Lung (tissue), 11 donors: ENCODE measurements at regions not wholly inside any gene's neighbourhood (a gene's known extent, or its start where the extent isn't known, plus 50 kb on each side); places are given as distances from the start of the nearest gene placed in this dataset.

Experiments used
- ATAC-seq: fragments of 200-7000 bp; cut with Tn5 transposase; one replicate; pipeline ENCODE4 v1.9.1; 2020; ENCODE audit warnings: moderate number of reproducible peaks; ENCODE audit not compliant: insufficient read depth, low FRiP score
- DNase-seq, 3 donors: peaks; one replicate each; pipeline ENCODE4 v3.0.0-alpha.2; 2013 to 2017
- H3K27ac ChIP-seq, 2 donors: one replicate each; pipeline ENCODE4 v1.5.1; 2013; ENCODE audit warnings: mild to moderate bottlenecking in 2 of 2, moderate library complexity in 2 of 2, control low read depth in 1 of 2, inconsistent platforms in 1 of 2, low read depth in 1 of 2, low read length in 1 of 2
- H3K27me3 ChIP-seq, 3 donors: one replicate each; pipeline ENCODE4 v1.5.1; 2013; ENCODE audit warnings: low read length in 2 of 3; ENCODE audit not compliant: control insufficient read depth in 3 of 3, insufficient read depth in 3 of 3
- H3K36me3 ChIP-seq, 4 donors: one replicate each; pipeline ENCODE4 v1.5.1; 2013; ENCODE audit warnings: low read length in 4 of 4, mild to moderate bottlenecking in 1 of 4, moderate library complexity in 1 of 4; ENCODE audit not compliant: control insufficient read depth in 4 of 4, insufficient read depth in 4 of 4
- H3K4me1 ChIP-seq, 5 donors: one replicate each; pipeline ENCODE4 v1.5.1; 2013; ENCODE audit warnings: low read length in 5 of 5, mild to moderate bottlenecking in 2 of 5, moderate library complexity in 1 of 5; ENCODE audit not compliant: control insufficient read depth in 5 of 5, insufficient read depth in 5 of 5
- H3K4me3 ChIP-seq: one replicate; pipeline ENCODE4 v1.5.1; 2013; ENCODE audit warnings: mild to moderate bottlenecking, control low read depth, moderate library complexity
- H3K9ac ChIP-seq, 2 donors: one replicate each; pipeline ENCODE4 v1.5.1; 2013; ENCODE audit warnings: low read length in 2 of 2, control low read depth in 1 of 2; ENCODE audit not compliant: insufficient read depth in 1 of 2
- H3K9me3 ChIP-seq, 4 donors: one replicate each; pipeline ENCODE4 v1.5.1; 2013; ENCODE audit warnings: low read length in 3 of 4, mild to moderate bottlenecking in 1 of 4, moderate library complexity in 1 of 4; ENCODE audit not compliant: control insufficient read depth in 4 of 4, insufficient read depth in 3 of 4
- WGBS, 2 donors: extraction: QIAGEN DNeasy Blood & Tissue Kit; methylation state at CpG; one replicate each; pipeline ENCODE4 v1.1.7; 2013; 5-methylcytosine and 5-hydroxymethylcytosine counted together
- TF ChIP-seq, protein P1 (sequence below): IDR thresholded peaks from 2 replicates; pipeline ENCODE4 v1.5.1; 2012; ENCODE audit warnings: mild to moderate bottlenecking; ENCODE audit errors: control extremely low read depth, extremely low read depth
- donor health status: control.
- donor health status: control.
- donor health status: Bipolar disorder and iron deficiency.
- donor health status: healthy.
- donor health status: DM: yes; HTN: yes; CAD: no.

DNA sequence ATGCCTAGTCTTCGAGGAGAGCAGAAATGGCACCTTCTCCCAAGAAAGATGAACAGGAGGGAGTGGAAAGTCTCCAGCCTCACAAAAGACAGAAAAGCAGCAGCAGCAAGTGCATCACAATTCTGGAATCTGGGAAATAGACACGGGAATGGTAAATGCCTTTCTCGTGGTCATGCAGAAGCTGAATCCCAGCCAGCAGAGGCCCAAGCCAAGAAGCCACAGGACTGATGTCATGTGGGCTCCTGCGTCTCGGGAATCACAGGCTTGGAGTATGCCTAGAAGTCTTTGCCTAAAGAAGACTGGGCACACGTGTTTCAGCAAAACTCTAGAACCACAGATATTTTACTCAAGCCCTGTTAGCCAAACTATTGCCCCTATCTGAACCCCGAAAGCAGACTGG lies 260.3 kb upstream of the PLD5 start:
- Histone ChIP-seq H3K36me3 (no peaks in the 10 kb centered on the region), H3K27ac (no peak overlapping the region), H3K9ac (no peak overlapping the region), H3K4me1 (no peaks in the 10 kb centered on the region), H3K27me3 (no peaks in the 10 kb centered on the region), H3K9me3 (no peaks in the 10 kb centered on the region), H3K4me3 (no peak overlapping the region)
- ATAC-seq = no peak
- WGBS, 2 donors = 75 to 78% methylated on average over 7 of the region's 7 CpGs
- no peak for DNase-seq
- TF ChIP-seq, protein P1, sequence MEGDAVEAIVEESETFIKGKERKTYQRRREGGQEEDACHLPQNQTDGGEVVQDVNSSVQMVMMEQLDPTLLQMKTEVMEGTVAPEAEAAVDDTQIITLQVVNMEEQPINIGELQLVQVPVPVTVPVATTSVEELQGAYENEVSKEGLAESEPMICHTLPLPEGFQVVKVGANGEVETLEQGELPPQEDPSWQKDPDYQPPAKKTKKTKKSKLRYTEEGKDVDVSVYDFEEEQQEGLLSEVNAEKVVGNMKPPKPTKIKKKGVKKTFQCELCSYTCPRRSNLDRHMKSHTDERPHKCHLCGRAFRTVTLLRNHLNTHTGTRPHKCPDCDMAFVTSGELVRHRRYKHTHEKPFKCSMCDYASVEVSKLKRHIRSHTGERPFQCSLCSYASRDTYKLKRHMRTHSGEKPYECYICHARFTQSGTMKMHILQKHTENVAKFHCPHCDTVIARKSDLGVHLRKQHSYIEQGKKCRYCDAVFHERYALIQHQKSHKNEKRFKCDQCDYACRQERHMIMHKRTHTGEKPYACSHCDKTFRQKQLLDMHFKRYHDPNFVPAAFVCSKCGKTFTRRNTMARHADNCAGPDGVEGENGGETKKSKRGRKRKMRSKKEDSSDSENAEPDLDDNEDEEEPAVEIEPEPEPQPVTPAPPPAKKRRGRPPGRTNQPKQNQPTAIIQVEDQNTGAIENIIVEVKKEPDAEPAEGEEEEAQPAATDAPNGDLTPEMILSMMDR = no peak

GRCh38 chr1:242784084-242784483 lies 259.6 kb upstream of the PLD5 start:
- 40 to 60% methylated on average over 4 of the region's 4 CpGs for WGBS, 2 donors
- TF ChIP-seq, protein P1 = no peak
- Histone ChIP-seq H3K4me1 (no peaks in the 10 kb centered on the region), H3K9ac (no peak overlapping the region), H3K4me3 (no peak overlapping the region), H3K27me3 (no peaks in the 10 kb centered on the region), H3K27ac (no peak overlapping the region), H3K9me3 (no peaks in the 10 kb centered on the region), H3K36me3 (no peaks in the 10 kb centered on the region)
- no peak for DNase-seq
- ATAC-seq = no peak

- DNase-seq = no peak
These were observed 249.8 kb upstream of the PLD5 start for GRCh38 chr1:242774256-242774655.

GRCh38 chr1:242770366-242770765 lies 245.9 kb upstream of the PLD5 start:
- Histone ChIP-seq H3K36me3 (no peaks in the 10 kb centered on the region), H3K9ac (no peak overlapping the region), H3K9me3 (peaks cover 0 to 4% (median 0%) of the 10 kb centered on the region in 4 donors), H3K4me1 (no peaks in the 10 kb centered on the region), H3K27me3 (no peaks in the 10 kb centered on the region), H3K27ac (no peak overlapping the region), H3K4me3 (no peak overlapping the region)
- no peak for ATAC-seq
- no peak for DNase-seq
- 75 to 82% methylated on average over 1 of the region's 1 CpG for WGBS, 2 donors
- TF ChIP-seq, protein P1 = no peak

More at GRCh38 chr1:242774256-242774655, 249.8 kb upstream of the PLD5 start:
- 90 to 94% methylated on average over 20 of the region's 20 CpGs for WGBS, 2 donors
- no peaks in the 10 kb centered on the region for H3K4me1 ChIP-seq
- ATAC-seq = no peak
- no peaks in the 10 kb centered on the region for H3K27me3 ChIP-seq
- TF ChIP-seq, protein P1 = no peak
- no peaks in the 10 kb centered on the region for H3K36me3 ChIP-seq
- H3K4me3 ChIP-seq = no peak overlapping the region
- no peak overlapping the region for H3K27ac ChIP-seq
- peaks cover 0 to 4% (median 0%) of the 10 kb centered on the region in 4 donors for H3K9me3 ChIP-seq
- H3K9ac ChIP-seq = no peak overlapping the region
